ENCODE measurements at regions not wholly inside any gene's neighbourhood (a gene's known extent, or its start where the extent isn't known, plus 50 kb on each side); places are given as distances from the start of the nearest gene placed in this dataset.

- TF ChIP-seq EZH2phosphoT487 (IDR thresholded peaks at IDR 0.05; ENCODE audit: borderline replicate concordance): no peak
- TF ChIP-seq, protein P1, sequence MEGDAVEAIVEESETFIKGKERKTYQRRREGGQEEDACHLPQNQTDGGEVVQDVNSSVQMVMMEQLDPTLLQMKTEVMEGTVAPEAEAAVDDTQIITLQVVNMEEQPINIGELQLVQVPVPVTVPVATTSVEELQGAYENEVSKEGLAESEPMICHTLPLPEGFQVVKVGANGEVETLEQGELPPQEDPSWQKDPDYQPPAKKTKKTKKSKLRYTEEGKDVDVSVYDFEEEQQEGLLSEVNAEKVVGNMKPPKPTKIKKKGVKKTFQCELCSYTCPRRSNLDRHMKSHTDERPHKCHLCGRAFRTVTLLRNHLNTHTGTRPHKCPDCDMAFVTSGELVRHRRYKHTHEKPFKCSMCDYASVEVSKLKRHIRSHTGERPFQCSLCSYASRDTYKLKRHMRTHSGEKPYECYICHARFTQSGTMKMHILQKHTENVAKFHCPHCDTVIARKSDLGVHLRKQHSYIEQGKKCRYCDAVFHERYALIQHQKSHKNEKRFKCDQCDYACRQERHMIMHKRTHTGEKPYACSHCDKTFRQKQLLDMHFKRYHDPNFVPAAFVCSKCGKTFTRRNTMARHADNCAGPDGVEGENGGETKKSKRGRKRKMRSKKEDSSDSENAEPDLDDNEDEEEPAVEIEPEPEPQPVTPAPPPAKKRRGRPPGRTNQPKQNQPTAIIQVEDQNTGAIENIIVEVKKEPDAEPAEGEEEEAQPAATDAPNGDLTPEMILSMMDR (conservative IDR thresholded peaks at IDR 0.05; ENCODE audit: low read length): no peak
Observed at GRCh38 chr18:6561862-6562291, 147.2 kb upstream of the L3MBTL4 start.

All from Loucy (cell line).